GM23338 (cell line): ENCODE measurements at regions not wholly inside any gene's neighbourhood (a gene's known extent, or its start where the extent isn't known, plus 50 kb on each side); places are given as distances from the start of the nearest gene placed in this dataset.

Experiments
- CREB1 ChIP-seq: fragments of 250-450 bp; sonication (Bioruptor Pico); IDR thresholded peaks from 2 replicates; pipeline ENCODE4 v1.5.0; 2020; ENCODE audit warnings: low read depth, mild to moderate bottlenecking, moderate library complexity
- CTCF ChIP-seq, 2 experiments: fragments of 200-600 bp in 1 of 2; sonication (generic) in 1 of 2; conservative IDR thresholded peaks; 2 replicates each; pipeline versions ENCODE4 v1.5.1 to v1.6.1; 2016 to 2017; ENCODE audit warnings: antibody characterized with exemption in 2 of 2, low read depth in 2 of 2, mild to moderate bottlenecking in 2 of 2, moderate library complexity in 1 of 2
- ETS1 ChIP-seq: IDR thresholded peaks from 2 replicates; pipeline ENCODE4 v1.6.1; 2016; ENCODE audit warnings: antibody characterized with exemption
- EZH2 ChIP-seq: fragments of 200-600 bp; sonication (generic); IDR thresholded peaks from one replicate; pipeline ENCODE4 v1.8.0; 2017; ENCODE audit warnings: antibody characterized with exemption, mild to moderate bottlenecking, low read depth; ENCODE audit not compliant: unreplicated experiment
- EZH2phosphoT487 ChIP-seq: fragments of 200-600 bp; sonication (generic); IDR thresholded peaks from one replicate; pipeline ENCODE4 v1.8.1; 2018; ENCODE audit warnings: antibody characterized with exemption; ENCODE audit not compliant: unreplicated experiment
- JUNB ChIP-seq: IDR thresholded peaks from one replicate; pipeline ENCODE4 v1.6.1; 2016; ENCODE audit warnings: antibody characterized with exemption; ENCODE audit not compliant: unreplicated experiment
- NANOG ChIP-seq: IDR thresholded peaks from 2 replicates; pipeline ENCODE4 v1.6.1; 2016; ENCODE audit warnings: antibody characterized with exemption, borderline replicate concordance
- POLR2AphosphoS5 ChIP-seq: IDR thresholded peaks from 2 replicates; pipeline ENCODE4 v1.6.1; 2016; ENCODE audit warnings: antibody characterized with exemption, low read depth
- REST ChIP-seq: IDR thresholded peaks from one replicate; pipeline ENCODE4 v1.6.1; 2018; ENCODE audit warnings: antibody characterized with exemption; ENCODE audit not compliant: unreplicated experiment
- STAT1 ChIP-seq: IDR thresholded peaks from one replicate; pipeline ENCODE4 v1.6.1; 2016; ENCODE audit warnings: antibody characterized with exemption; ENCODE audit not compliant: unreplicated experiment
- ZNF114 ChIP-seq: fragments of 250-450 bp; sonication (Bioruptor Pico); IDR thresholded peaks from 2 replicates; pipeline ENCODE4 v1.5.0; 2020; ENCODE audit warnings: mild to moderate bottlenecking, moderate library complexity
- ZNF331 ChIP-seq: fragments of 250-450 bp; sonication (Bioruptor Pico); IDR thresholded peaks from 2 replicates; pipeline ENCODE4 v1.5.0; 2020; ENCODE audit warnings: low read depth, mild to moderate bottlenecking, moderate library complexity
- ZNF462 ChIP-seq: fragments of 250-450 bp; sonication (Bioruptor Pico); IDR thresholded peaks from 2 replicates; pipeline ENCODE4 v1.5.0; 2020; ENCODE audit warnings: mild to moderate bottlenecking, moderate library complexity

GRCh38 chr21:35573472-35574374 lies 486.6 kb downstream of the SETD4 start:
- TF ChIP-seq CTCF (conservative IDR thresholded peaks at IDR 0.05; ENCODE audit: low read depth in 2 of 2) (no peak), EZH2phosphoT487 (no peak), REST (no peak), POLR2AphosphoS5 (no peak), EZH2 (no peak), ETS1 (no peak), CREB1 (CRISPR knock-in tag) (no peak), JUNB (no peak), NANOG (no peak), ZNF331 (CRISPR knock-in tag) (no peak), STAT1 (no peak), ZNF462 (no peak), ZNF114 (CRISPR knock-in tag) (no peak)
